Osteocyte (in vitro differentiated cells): ENCODE measurements at regions not wholly inside any gene's neighbourhood (a gene's known extent, or its start where the extent isn't known, plus 50 kb on each side); places are given as distances from the start of the nearest gene placed in this dataset.

Source experiments
- DNase-seq: peaks from one replicate; pipeline ENCODE4 v3.0.0; 2021; ENCODE audit warnings: mixed read lengths; ENCODE audit not compliant: unreplicated experiment; ENCODE audit errors: extremely low spot score
- H3K27ac Mint-ChIP-seq: one replicate; pipeline ENCODE4 v1.8.0; 2021; ENCODE audit warnings: mild to moderate bottlenecking, mixed read lengths; ENCODE audit not compliant: unreplicated experiment
- H3K27me3 Mint-ChIP-seq: one replicate; pipeline ENCODE4 v1.8.0; 2021; ENCODE audit warnings: mixed read lengths; ENCODE audit not compliant: unreplicated experiment
- H3K36me3 Mint-ChIP-seq: one replicate; pipeline ENCODE4 v1.8.0; 2021; ENCODE audit warnings: mixed read lengths; ENCODE audit not compliant: unreplicated experiment
- H3K4me1 Mint-ChIP-seq: one replicate; pipeline ENCODE4 v1.8.0; 2021; ENCODE audit warnings: mixed read lengths; ENCODE audit not compliant: unreplicated experiment
- H3K4me3 Mint-ChIP-seq: one replicate; pipeline ENCODE4 v1.8.0; 2021; ENCODE audit warnings: mild to moderate bottlenecking, moderate library complexity, mixed read lengths; ENCODE audit not compliant: unreplicated experiment
- H3K9me3 Mint-ChIP-seq: one replicate; pipeline ENCODE4 v1.8.0; 2021; ENCODE audit warnings: mixed read lengths; ENCODE audit not compliant: unreplicated experiment
- CTCF ChIP-seq: fragments of 200-600 bp; sonication (generic); IDR thresholded peaks from 2 replicates; pipeline ENCODE4 v1.5.0; 2021; ENCODE audit warnings: antibody characterized with exemption, mild to moderate bottlenecking, moderate library complexity

- H3K27ac Mint-ChIP-seq, result no peak overlapping the region
- TF ChIP-seq CTCF, result no peak
- DNase-seq, result no peak
- H3K36me3 Mint-ChIP-seq, result no peaks in the 10 kb centered on the region
- H3K4me3 Mint-ChIP-seq, result no peak overlapping the region
- H3K9me3 Mint-ChIP-seq, result no peaks in the 10 kb centered on the region
- H3K27me3 Mint-ChIP-seq, result no peaks in the 10 kb centered on the region
- peaks cover 8% of the 10 kb centered on the region for H3K4me1 Mint-ChIP-seq
Observed at GRCh38 chr12:20011200-20011599, 357.1 kb upstream of the PDE3A start.

GRCh38 chr12:20017802-20018201, 350.5 kb upstream of the PDE3A start:
- no peak overlapping the region for H3K27ac Mint-ChIP-seq
- no peak overlapping the region for H3K4me3 Mint-ChIP-seq
- H3K27me3 Mint-ChIP-seq, result no peaks in the 10 kb centered on the region
- H3K9me3 Mint-ChIP-seq, result peaks cover 4% of the 10 kb centered on the region
- H3K4me1 Mint-ChIP-seq, result no peaks in the 10 kb centered on the region
- no peak for DNase-seq
- no peak for TF ChIP-seq CTCF
- H3K36me3 Mint-ChIP-seq, result no peaks in the 10 kb centered on the region

GRCh38 chr12:20018406-20018805, 349.9 kb upstream of the PDE3A start:
- no peak for TF ChIP-seq CTCF
- no peak overlapping the region for H3K27ac Mint-ChIP-seq
- no peaks in the 10 kb centered on the region for H3K36me3 Mint-ChIP-seq
- no peak for DNase-seq
- H3K27me3 Mint-ChIP-seq, result no peaks in the 10 kb centered on the region
- peaks cover 4% of the 10 kb centered on the region for H3K9me3 Mint-ChIP-seq
- H3K4me1 Mint-ChIP-seq, result no peaks in the 10 kb centered on the region
- no peak overlapping the region for H3K4me3 Mint-ChIP-seq

- Mint-ChIP-seq H3K4me3 (no peak overlapping the region), H3K27me3 (no peaks in the 10 kb centered on the region), H3K9me3 (peaks cover 4% of the 10 kb centered on the region), H3K36me3 (no peaks in the 10 kb centered on the region), H3K27ac (no peak overlapping the region), H3K4me1 (no peaks in the 10 kb centered on the region)
- no peak for TF ChIP-seq CTCF
- no peak for DNase-seq
Observed at GRCh38 chr12:20024194-20024593, 344.1 kb upstream of the PDE3A start.

GRCh38 chr12:20028033-20028432, 340.3 kb upstream of the PDE3A start:
- TF ChIP-seq CTCF, result no peak
- Mint-ChIP-seq H3K36me3 (no peaks in the 10 kb centered on the region), H3K4me3 (no peak overlapping the region), H3K4me1 (peaks cover 8% of the 10 kb centered on the region), H3K27me3 (no peaks in the 10 kb centered on the region), H3K9me3 (no peaks in the 10 kb centered on the region), H3K27ac (no peak overlapping the region)
- no peak for DNase-seq
